ENCODE measurements at regions not wholly inside any gene's neighbourhood (a gene's known extent, or its start where the extent isn't known, plus 50 kb on each side); places are given as distances from the start of the nearest gene placed in this dataset.

GRCh38 chr4:181650033-181650825 is 593.0 kb upstream of the TENM3 start:
- no peak for TF ChIP-seq CTCF (IDR thresholded peaks at IDR 0.05)
- TF ChIP-seq POLR2A (IDR thresholded peaks at IDR 0.05): no peak

All from vagina (tissue), 2 donors.